CD4-positive, alpha-beta T cell (primary cell): ENCODE measurements at regions not wholly inside any gene's neighbourhood (a gene's known extent, or its start where the extent isn't known, plus 50 kb on each side); places are given as distances from the start of the nearest gene placed in this dataset.

Experiments
- ATAC-seq: fragments of 200-7000 bp; cut with Tn5 transposase; one replicate; pipeline ENCODE4 v1.10.0; 2022; ENCODE audit warnings: mild to moderate bottlenecking; ENCODE audit not compliant: poor library complexity
- CTCF ChIA-PET: fragments of 350-600 bp; sonication (Branson Sonifier 250); formaldehyde crosslinking; loops from one replicate; lab custom pipeline; 2021; ENCODE audit warnings: antibody characterized with exemption, inconsistent platforms; lab: Charles Lee
- POLR2A ChIA-PET: fragments of 350-600 bp; sonication (Branson Sonifier 250); formaldehyde crosslinking; loops from one replicate; lab custom pipeline; 2021; ENCODE audit warnings: antibody characterized with exemption, inconsistent platforms; lab: Charles Lee
- DNase-seq, 14 experiments: peaks; one replicate each; pipeline ENCODE4 v3.0.0-alpha.2; 2013 to 2020; ENCODE audit warnings: mixed read lengths in 2 of 14
- H3K27ac ChIP-seq, 2 donors: one replicate each; pipeline versions ENCODE4 v1.5.1 to v1.7.0; 2013; ENCODE audit warnings: low read length in 2 of 2, low read depth in 1 of 2, mild to moderate bottlenecking in 1 of 2
- H3K27me3 ChIP-seq, 2 experiments: 1 replicate in 1 of 2; 2 replicates in 1 of 2; pipeline versions ENCODE4 v1.6.1 to v1.7.0; 2013; ENCODE audit warnings: low read length in 2 of 2, control low read depth in 1 of 2, mild to moderate bottlenecking in 1 of 2, moderate library complexity in 1 of 2; ENCODE audit not compliant: insufficient read depth in 2 of 2, control insufficient read depth in 1 of 2
- H3K36me3 ChIP-seq: one replicate; pipeline ENCODE4 v1.6.1; 2013; ENCODE audit warnings: low read length, control low read depth; ENCODE audit not compliant: insufficient read depth
- H3K4me1 ChIP-seq: one replicate; pipeline ENCODE4 v1.6.1; 2013; ENCODE audit warnings: low read length, control low read depth; ENCODE audit not compliant: insufficient read depth
- H3K4me3 ChIP-seq: one replicate; pipeline ENCODE4 v1.5.1; 2013; ENCODE audit warnings: mild to moderate bottlenecking, low read length, moderate library complexity
- H3K9me3 ChIP-seq, 2 experiments: 1 replicate in 1 of 2; 2 replicates in 1 of 2; pipeline versions ENCODE4 v1.6.1 to v1.7.0; 2013; ENCODE audit warnings: low read length in 2 of 2, mild to moderate bottlenecking in 2 of 2, control low read depth in 1 of 2, moderate library complexity in 1 of 2; ENCODE audit not compliant: control insufficient read depth in 1 of 2, insufficient read depth in 1 of 2
- H3K27ac Mint-ChIP-seq: one replicate; pipeline ENCODE4 v1.8.0; 2020; ENCODE audit warnings: mixed read lengths
- H3K27me3 Mint-ChIP-seq: one replicate; pipeline ENCODE4 v1.8.0; 2021; ENCODE audit warnings: mixed read lengths
- H3K36me3 Mint-ChIP-seq: one replicate; pipeline ENCODE4 v1.8.0; 2021; ENCODE audit warnings: low read depth, mixed read lengths
- H3K4me1 Mint-ChIP-seq: one replicate; pipeline ENCODE4 v1.8.0; 2021; ENCODE audit warnings: low read depth, mixed read lengths
- H3K4me3 Mint-ChIP-seq: one replicate; pipeline ENCODE4 v1.8.0; 2020; ENCODE audit warnings: mild to moderate bottlenecking, mixed read lengths
- H3K9me3 Mint-ChIP-seq: one replicate; pipeline ENCODE4 v1.8.0; 2020; ENCODE audit warnings: mixed read lengths
- CTCF ChIP-seq: fragments of 200-600 bp; IDR thresholded peaks from one replicate; pipeline ENCODE4 v1.8.0; 2022; ENCODE audit warnings: antibody characterized with exemption, mild to moderate bottlenecking
- intact Hi-C, 2 experiments: fragments of 100-400 bp; cut with DNase I in 1 of 2; cut with micrococcal nuclease in 1 of 2; formaldehyde crosslinking; loops; one replicate each; pipeline versions ENCODE4 v1.15.1 to v1.9.0; 2023 to 2025; cut with DNase I, micrococcal nuclease

GRCh38 chr3:83895892-83896291 is 1062.9 kb upstream of the CADM2 start:
- Mint-ChIP-seq H3K36me3 (no peaks in the 10 kb centered on the region), H3K27ac (no peak overlapping the region), H3K4me1 (no peaks in the 10 kb centered on the region), H3K9me3 (peaks cover 8% of the 10 kb centered on the region), H3K27me3 (no peaks in the 10 kb centered on the region), H3K4me3 (no peak overlapping the region)
- Histone ChIP-seq H3K4me1 (no peaks in the 10 kb centered on the region), H3K4me3 (no peak overlapping the region), H3K9me3 (peaks cover 0 to 4% of the 10 kb centered on the region in 2 experiments), H3K27me3 (no peaks in the 10 kb centered on the region), H3K27ac (no peak overlapping the region), H3K36me3 (no peaks in the 10 kb centered on the region)
- CTCF ChIA-PET = no interaction called here
- no peak for TF ChIP-seq CTCF
- POLR2A ChIA-PET = no interaction called here
- intact Hi-C loops = no loop called here
- no peak for DNase-seq
- no peak for ATAC-seq

GRCh38 chr3:83902787-83903533 is 1055.8 kb upstream of the CADM2 start:
- DNase-seq = no peak
- Mint-ChIP-seq H3K4me1 (no peaks in the 10 kb centered on the region), H3K9me3 (peaks cover 13% of the 10 kb centered on the region), H3K27me3 (no peaks in the 10 kb centered on the region), H3K36me3 (no peaks in the 10 kb centered on the region), H3K27ac (no peak overlapping the region), H3K4me3 (no peak overlapping the region)
- intact Hi-C loops = no loop called here
- POLR2A ChIA-PET = no interaction called here
- CTCF ChIA-PET = no interaction called here
- Histone ChIP-seq H3K27me3 (no peaks in the 10 kb centered on the region), H3K4me3 (no peak overlapping the region), H3K9me3 (peaks cover 0 to under 1% of the 10 kb centered on the region in 2 experiments), H3K36me3 (no peaks in the 10 kb centered on the region), H3K27ac (no peak overlapping the region), H3K4me1 (no peaks in the 10 kb centered on the region)
- ATAC-seq = no peak
- TF ChIP-seq CTCF = no peak

- Histone ChIP-seq H3K27ac (no peak overlapping the region), H3K36me3 (no peaks in the 10 kb centered on the region), H3K4me3 (no peak overlapping the region), H3K4me1 (no peaks in the 10 kb centered on the region), H3K9me3 (peaks cover 0 to 6% of the 10 kb centered on the region in 2 experiments), H3K27me3 (no peaks in the 10 kb centered on the region)
- no peaks in the 10 kb centered on the region for H3K36me3 Mint-ChIP-seq
- no peak for ATAC-seq
- no peak for TF ChIP-seq CTCF
- no peaks in the 10 kb centered on the region for H3K27me3 Mint-ChIP-seq
- peaks cover 7% of the 10 kb centered on the region for H3K9me3 Mint-ChIP-seq
- no peak for DNase-seq
- no peak overlapping the region for H3K27ac Mint-ChIP-seq
- H3K4me1 Mint-ChIP-seq = no peaks in the 10 kb centered on the region
- no peak overlapping the region for H3K4me3 Mint-ChIP-seq
- POLR2A ChIA-PET = no interaction called here
- CTCF ChIA-PET = no interaction called here
- intact Hi-C loops = no loop called here
Observed at GRCh38 chr3:83913381-83913780, 1045.4 kb upstream of the CADM2 start.
